ENCODE measurements at regions not wholly inside any gene's neighbourhood (a gene's known extent, or its start where the extent isn't known, plus 50 kb on each side); places are given as distances from the start of the nearest gene placed in this dataset.

GRCh38 chr11:80462211-80462610 lies 1021.4 kb upstream of the TENM4 start:
- Histone ChIP-seq H3K14ac (ENCODE audit: insufficient read depth, low read length) (no peak overlapping the region), H4K5ac (ENCODE audit: insufficient read length, low read depth, low read length) (no peak overlapping the region), H3K23ac (ENCODE audit: insufficient read length, low read depth, low read length) (no peak overlapping the region), H4K91ac (ENCODE audit: insufficient read length, low read depth, low read length) (no peak overlapping the region), H3K27me3 (ENCODE audit: insufficient read depth, low read length) (no peaks in the 10 kb centered on the region), H3K9ac (ENCODE audit: extremely low read depth, insufficient read length, low read length) (no peak overlapping the region), H2AFZ (ENCODE audit: low read length) (no peak overlapping the region), H2BK5ac (ENCODE audit: insufficient read length, low read length) (no peak overlapping the region), H2BK20ac (ENCODE audit: low read depth, low read length, poor library complexity, severe bottlenecking) (no peak overlapping the region), H3K27ac (ENCODE audit: insufficient read length, low read depth, low read length) (no peak overlapping the region), H4K8ac (replicated peaks; ENCODE audit: insufficient read length, low read depth, low read length) (no peak overlapping the region), H3K9me3 (ENCODE audit: control insufficient read depth, low read depth, low read length) (no peaks in the 10 kb centered on the region), H3K23me2 (ENCODE audit: insufficient read length, low read depth, low read length, poor library complexity, severe bottlenecking) (no peaks in the 10 kb centered on the region), H2BK120ac (ENCODE audit: low read depth, low read length, poor library complexity, severe bottlenecking) (no peak overlapping the region), H3K79me1 (ENCODE audit: insufficient read depth, low read depth, low read length, poor library complexity, severe bottlenecking) (no peaks in the 10 kb centered on the region), H3K4me1 (ENCODE audit: insufficient read depth, low read length) (no peaks in the 10 kb centered on the region; the same call in 1 of the 2 replicates), H2BK15ac (ENCODE audit: low read depth, low read length) (no peak overlapping the region), H2AK5ac (ENCODE audit: insufficient read length, low read length) (no peak overlapping the region), H3K18ac (ENCODE audit: insufficient read length, low read depth, low read length) (no peak overlapping the region), H2BK12ac (ENCODE audit: insufficient read length, low read depth, low read length) (no peak overlapping the region), H3K4ac (ENCODE audit: low read depth, low read length) (no peak overlapping the region), H3K79me2 (ENCODE audit: insufficient read depth, low read length) (no peaks in the 10 kb centered on the region), H3K4me2 (ENCODE audit: insufficient read depth, insufficient read length, low read length) (no peak overlapping the region), H3K56ac (ENCODE audit: insufficient read length, low read depth, low read length) (no peak overlapping the region), H4K20me1 (ENCODE audit: control insufficient read depth, insufficient read depth, insufficient read length) (no peaks in the 10 kb centered on the region), H3T11ph (ENCODE audit: low read length) (no peak overlapping the region)
- no peak overlapping the region for H3K4me3 Mint-ChIP-seq
- no peak overlapping the region for H3K27ac Mint-ChIP-seq
- H3K36me3 Mint-ChIP-seq (ENCODE audit: insufficient read depth in 1 of 3, low read depth in 3 of 3) = peaks cover 0 to 10% (median 0%) of the 10 kb centered on the region in 3 experiments; a peak in 3 of 7 replicates
- H3K4me1 Mint-ChIP-seq = peaks cover under 1 to 8% of the 10 kb centered on the region in 2 experiments; a peak in 2 of 4 replicates
- no peak for TF ChIP-seq CTCF (conservative IDR thresholded peaks at IDR 0.05)
- peaks cover 0 to 2% of the 10 kb centered on the region in 2 experiments; a peak in 1 of 5 replicates for H3K9me3 Mint-ChIP-seq
- no peak for DNase-seq
- WGBS (ENCODE audit: extremely low coverage, insufficient read length, low lambda C conversion rate) = no CpG with 5 or more reads among the region's 3 CpGs
- H3K27me3 Mint-ChIP-seq (ENCODE audit: low read depth) = no peaks in the 10 kb centered on the region

Measured in H9 (cell line).